T-helper 1 cell treated with Interleukin-12 subunit alpha and Interleukin-12 subunit beta and Interleukin-4 antibody, amounts not matched to agents 30 μg/mL and 1 μg/mL, for 36 hours (primary cell): ENCODE measurements at regions not wholly inside any gene's neighbourhood (a gene's known extent, or its start where the extent isn't known, plus 50 kb on each side); places are given as distances from the start of the nearest gene placed in this dataset.

ENCODE experiments used
- H3K27ac Mint-ChIP-seq: one replicate; pipeline ENCODE4 v1.8.0; 2021; ENCODE audit warnings: mild to moderate bottlenecking, mixed read lengths
- H3K27me3 Mint-ChIP-seq: one replicate; pipeline ENCODE4 v1.8.0; 2021; ENCODE audit warnings: low read depth, mixed read lengths
- H3K36me3 Mint-ChIP-seq: one replicate; pipeline ENCODE4 v1.8.0; 2021; ENCODE audit warnings: low read depth, mixed read lengths
- H3K4me1 Mint-ChIP-seq: one replicate; pipeline ENCODE4 v1.8.0; 2021; ENCODE audit warnings: low read depth, mixed read lengths
- H3K4me3 Mint-ChIP-seq: one replicate; pipeline ENCODE4 v1.8.0; 2021; ENCODE audit warnings: mild to moderate bottlenecking, moderate library complexity, mixed read lengths
- H3K9me3 Mint-ChIP-seq: one replicate; pipeline ENCODE4 v1.8.0; 2021; ENCODE audit warnings: mixed read lengths

DNA sequence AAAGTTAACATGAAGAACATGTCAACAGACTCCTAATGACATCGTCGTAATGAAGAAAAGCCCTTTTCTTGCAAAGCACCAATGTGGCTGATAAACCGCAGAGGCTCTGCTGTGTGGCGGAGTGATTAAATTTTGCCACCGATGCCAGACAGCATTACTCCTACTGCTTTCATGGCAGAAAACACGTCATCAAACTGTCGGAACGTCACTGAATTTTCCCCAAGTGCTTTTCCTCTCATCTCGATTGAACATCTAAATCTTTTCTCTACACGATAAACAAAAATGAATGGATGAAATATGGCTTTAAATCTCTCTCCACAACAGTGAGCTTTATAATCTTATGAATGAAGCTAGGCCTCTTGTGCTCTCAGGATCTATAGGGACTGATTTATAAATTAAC lies 159.8 kb upstream of the REG3G start:
- no peak overlapping the region for H3K27ac Mint-ChIP-seq
- peaks cover 7% of the 10 kb centered on the region for H3K9me3 Mint-ChIP-seq
- H3K4me3 Mint-ChIP-seq, result no peak overlapping the region
- no peaks in the 10 kb centered on the region for H3K27me3 Mint-ChIP-seq
- no peaks in the 10 kb centered on the region for H3K4me1 Mint-ChIP-seq
- H3K36me3 Mint-ChIP-seq, result no peaks in the 10 kb centered on the region

DNA sequence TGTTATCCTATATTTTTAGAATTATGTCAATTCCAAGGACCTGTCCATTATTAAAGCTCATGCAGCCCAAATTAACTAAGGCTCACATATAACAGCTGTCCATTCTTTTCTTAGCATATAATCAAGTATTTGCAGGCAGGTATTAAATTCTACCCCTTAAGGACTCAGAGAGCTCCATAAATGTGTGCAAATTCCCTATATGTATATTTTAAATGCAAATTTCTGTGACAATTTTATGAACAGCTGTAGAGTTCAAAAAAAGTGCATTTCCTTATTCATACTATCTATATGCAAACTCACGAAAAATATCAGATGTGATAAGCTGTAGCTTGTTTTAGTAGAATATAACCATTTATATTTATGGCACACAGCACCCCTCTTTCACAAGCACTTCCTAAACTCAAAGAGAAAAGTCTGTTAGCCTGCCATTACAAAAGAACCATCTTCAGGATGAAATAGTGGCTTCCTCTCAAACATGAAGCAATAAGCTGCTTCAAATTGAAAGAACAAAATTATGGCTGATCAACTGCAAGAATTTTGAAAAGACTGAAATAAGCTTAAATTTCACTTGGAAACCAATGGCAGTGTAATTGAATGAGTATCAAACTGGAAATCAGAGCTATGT lies 155.0 kb upstream of the REG3G start:
- Mint-ChIP-seq H3K9me3 (peaks cover 4% of the 10 kb centered on the region), H3K27ac (no peak overlapping the region), H3K4me3 (no peak overlapping the region), H3K4me1 (no peaks in the 10 kb centered on the region), H3K36me3 (no peaks in the 10 kb centered on the region), H3K27me3 (no peaks in the 10 kb centered on the region)

DNA sequence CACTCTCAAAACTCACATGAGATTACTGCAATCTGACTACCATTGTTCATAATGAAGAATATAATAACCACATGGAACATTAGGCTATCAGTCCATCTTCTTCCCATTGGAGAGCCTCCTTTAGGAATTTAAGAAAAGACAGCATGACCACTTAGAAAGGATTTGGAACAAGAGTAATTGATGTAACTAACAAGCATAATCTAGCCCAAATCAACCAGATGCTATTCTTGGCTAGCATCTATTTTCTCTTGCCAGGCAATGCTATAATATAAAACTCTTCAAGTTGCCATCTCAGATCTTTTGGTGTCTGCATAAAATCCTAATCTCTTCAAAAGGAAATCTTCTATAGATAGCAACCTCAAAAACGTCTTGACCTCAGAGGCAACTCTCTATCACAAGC lies 152.0 kb upstream of the REG3G start:
- no peaks in the 10 kb centered on the region for H3K36me3 Mint-ChIP-seq
- peaks cover 4% of the 10 kb centered on the region for H3K9me3 Mint-ChIP-seq
- no peaks in the 10 kb centered on the region for H3K4me1 Mint-ChIP-seq
- no peak overlapping the region for H3K4me3 Mint-ChIP-seq
- no peaks in the 10 kb centered on the region for H3K27me3 Mint-ChIP-seq
- H3K27ac Mint-ChIP-seq, result no peak overlapping the region

DNA sequence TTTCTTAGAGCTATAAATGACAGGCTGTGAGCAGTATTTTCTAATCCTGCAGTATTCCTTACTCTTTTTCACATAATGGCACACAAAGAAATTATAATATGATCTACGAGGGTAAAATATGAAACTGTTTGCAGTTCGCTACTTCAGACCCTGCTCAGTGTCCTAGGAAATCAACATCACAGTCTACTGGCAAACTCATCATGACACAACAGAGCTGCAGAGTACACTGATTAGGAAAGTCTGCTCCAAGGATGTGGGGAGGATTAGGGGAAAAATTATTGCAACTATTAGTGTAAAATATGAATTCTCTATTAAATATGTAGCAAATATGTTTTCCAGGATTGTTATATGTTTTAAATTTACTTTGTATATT lies 149.2 kb upstream of the REG3G start:
- Mint-ChIP-seq H3K27me3 (no peaks in the 10 kb centered on the region), H3K36me3 (no peaks in the 10 kb centered on the region), H3K4me1 (no peaks in the 10 kb centered on the region), H3K27ac (no peak overlapping the region), H3K9me3 (no peaks in the 10 kb centered on the region), H3K4me3 (no peak overlapping the region)

DNA sequence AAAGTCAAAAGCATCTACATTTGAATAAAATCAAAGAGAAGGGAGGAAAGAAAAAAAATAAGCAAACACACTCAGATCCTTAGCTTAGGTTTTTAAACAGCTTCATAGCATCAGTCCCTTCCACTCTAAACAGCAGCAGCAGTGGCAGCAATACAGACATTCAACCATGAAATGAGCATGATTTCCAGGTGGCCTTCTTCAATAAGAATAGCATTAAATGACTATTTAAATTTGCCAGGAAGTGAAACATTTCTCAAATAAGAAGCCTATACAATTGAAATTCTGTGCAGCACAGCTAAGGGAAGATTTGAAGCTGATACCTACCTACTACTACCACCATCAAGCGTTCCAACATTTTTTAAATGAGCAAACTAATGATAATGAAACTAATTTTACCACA lies 138.1 kb upstream of the REG3G start:
- H3K9me3 Mint-ChIP-seq, result no peaks in the 10 kb centered on the region
- no peaks in the 10 kb centered on the region for H3K4me1 Mint-ChIP-seq
- H3K4me3 Mint-ChIP-seq, result no peak overlapping the region
- H3K27me3 Mint-ChIP-seq, result no peaks in the 10 kb centered on the region
- H3K36me3 Mint-ChIP-seq, result no peaks in the 10 kb centered on the region
- H3K27ac Mint-ChIP-seq, result no peak overlapping the region

DNA sequence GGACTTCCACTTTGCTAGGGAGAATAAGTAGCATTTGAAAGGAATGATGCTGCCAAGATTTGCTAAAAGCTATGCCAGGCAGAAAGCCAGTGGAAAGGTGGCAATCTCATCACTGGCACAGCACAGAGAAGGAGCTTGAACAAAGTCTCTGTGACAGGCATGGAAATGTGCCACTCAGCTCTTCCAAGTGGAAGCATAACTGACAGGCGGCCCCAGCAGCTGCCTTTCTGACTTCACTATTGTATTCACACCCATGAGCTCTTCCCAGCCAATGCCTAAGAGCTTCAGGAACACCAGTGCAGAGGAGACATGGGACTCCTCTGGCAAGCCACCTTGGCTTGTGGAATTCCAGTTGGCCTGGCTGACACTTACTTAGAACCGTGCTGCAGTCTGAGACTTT lies 134.6 kb upstream of the REG3G start:
- peaks cover 7% of the 10 kb centered on the region for H3K9me3 Mint-ChIP-seq
- no peak overlapping the region for H3K4me3 Mint-ChIP-seq
- H3K36me3 Mint-ChIP-seq, result no peaks in the 10 kb centered on the region
- no peaks in the 10 kb centered on the region for H3K4me1 Mint-ChIP-seq
- H3K27me3 Mint-ChIP-seq, result no peaks in the 10 kb centered on the region
- H3K27ac Mint-ChIP-seq, result no peak overlapping the region

DNA sequence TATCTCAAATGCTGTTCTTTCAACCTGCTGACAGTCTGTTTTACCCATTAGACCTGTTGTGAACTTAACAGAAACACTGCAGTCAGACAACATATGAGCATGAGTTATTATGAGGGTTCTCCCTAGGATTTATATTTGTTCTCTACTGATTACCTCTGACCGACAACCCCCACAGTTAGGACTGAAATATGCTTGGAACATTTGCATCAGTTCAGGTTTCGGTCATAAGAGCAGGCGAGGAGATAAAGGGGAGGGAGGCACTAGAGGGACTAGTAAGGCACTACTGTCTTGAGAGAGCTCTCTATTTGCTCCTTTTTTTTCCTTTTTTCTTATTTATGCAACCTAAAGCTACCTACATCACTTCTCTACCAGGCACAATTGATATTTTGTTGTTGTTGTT lies 133.2 kb upstream of the REG3G start:
- Mint-ChIP-seq H3K27me3 (no peaks in the 10 kb centered on the region), H3K4me3 (no peak overlapping the region), H3K36me3 (no peaks in the 10 kb centered on the region), H3K27ac (no peak overlapping the region), H3K9me3 (peaks cover 11% of the 10 kb centered on the region), H3K4me1 (no peaks in the 10 kb centered on the region)

DNA sequence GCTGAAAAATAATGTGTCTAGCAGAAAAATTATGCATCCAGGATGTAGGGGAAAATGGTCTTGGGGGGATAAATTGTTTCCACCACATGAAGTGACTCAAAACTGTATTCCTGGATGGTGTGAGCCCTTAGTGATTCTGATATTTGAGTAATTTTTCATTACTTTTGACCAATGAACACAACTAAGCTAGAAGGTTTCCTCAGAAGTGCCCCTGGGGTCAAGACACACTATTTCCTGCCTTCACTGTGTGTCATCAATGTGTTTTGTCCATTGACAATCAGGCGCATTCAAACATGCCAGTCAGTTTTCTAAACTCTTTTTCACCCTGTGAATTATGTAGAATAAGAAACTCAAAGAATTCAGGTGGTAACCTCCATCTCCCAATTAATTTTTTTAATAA lies 130.5 kb upstream of the REG3G start:
- Mint-ChIP-seq H3K4me3 (no peak overlapping the region), H3K9me3 (peaks cover 11% of the 10 kb centered on the region), H3K27me3 (no peaks in the 10 kb centered on the region), H3K4me1 (no peaks in the 10 kb centered on the region), H3K36me3 (no peaks in the 10 kb centered on the region), H3K27ac (no peak overlapping the region)

DNA sequence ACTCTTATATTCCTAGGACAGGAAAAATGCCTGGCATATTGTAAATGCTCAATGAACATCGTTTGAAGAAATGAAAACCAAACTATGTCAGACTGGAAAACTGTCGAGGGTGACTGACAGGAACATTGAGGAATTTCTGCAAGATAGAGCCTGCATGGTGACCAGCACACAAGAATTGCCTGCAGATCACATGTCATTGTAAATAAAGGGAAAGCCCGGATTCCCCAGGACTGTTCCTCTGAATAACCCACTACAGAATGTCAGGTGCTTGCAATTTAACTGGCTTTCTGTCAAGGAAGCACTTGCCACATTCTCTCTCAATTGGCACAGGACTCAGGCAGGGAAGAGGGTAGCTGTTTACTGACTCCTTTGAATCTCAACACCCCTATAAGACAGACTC lies 129.0 kb upstream of the REG3G start:
- Mint-ChIP-seq H3K27ac (no peak overlapping the region), H3K27me3 (no peaks in the 10 kb centered on the region), H3K9me3 (peaks cover 11% of the 10 kb centered on the region), H3K4me3 (no peak overlapping the region), H3K4me1 (no peaks in the 10 kb centered on the region), H3K36me3 (no peaks in the 10 kb centered on the region)

DNA sequence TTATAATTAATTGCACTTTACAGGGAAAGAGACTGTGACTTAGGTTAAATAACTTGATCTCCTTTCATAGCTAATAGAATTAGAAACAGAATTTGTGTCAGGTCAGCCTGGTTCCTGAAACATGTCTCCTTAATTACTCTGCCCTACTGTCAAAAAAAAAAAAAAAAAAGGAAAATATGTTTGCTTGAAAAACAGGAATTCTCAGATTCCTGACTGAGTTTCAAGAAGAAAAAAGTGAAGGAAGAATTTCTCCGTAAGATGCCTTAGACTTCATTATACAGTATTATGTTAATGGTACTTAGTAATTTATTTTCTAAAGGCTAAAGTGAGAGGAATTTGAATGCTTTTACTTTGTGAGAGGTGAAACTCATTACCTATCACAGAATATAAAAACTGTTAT lies 118.4 kb upstream of the REG3G start:
- Mint-ChIP-seq H3K4me3 (no peak overlapping the region), H3K4me1 (no peaks in the 10 kb centered on the region), H3K27ac (no peak overlapping the region), H3K9me3 (peaks cover 6% of the 10 kb centered on the region), H3K36me3 (no peaks in the 10 kb centered on the region), H3K27me3 (no peaks in the 10 kb centered on the region)

DNA sequence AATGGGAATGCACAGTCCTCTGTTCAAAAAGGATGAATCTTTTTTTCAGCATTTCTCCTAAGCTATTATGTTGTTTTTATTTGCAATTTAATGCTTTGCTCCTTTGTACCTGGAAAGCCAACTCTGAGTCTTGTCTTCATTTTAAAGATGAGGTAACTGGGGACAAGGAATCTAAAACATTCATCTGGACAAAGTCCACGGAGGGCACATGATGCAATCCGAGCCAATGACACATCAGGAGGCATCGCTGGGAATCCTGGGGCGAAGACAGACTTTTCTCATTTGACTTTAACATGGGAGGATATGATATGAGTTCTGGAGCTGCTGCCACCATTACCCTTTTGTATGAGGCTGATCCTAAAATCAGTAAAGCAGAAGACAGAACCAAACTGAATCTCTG lies 116.5 kb upstream of the REG3G start:
- Mint-ChIP-seq H3K9me3 (peaks cover 6% of the 10 kb centered on the region), H3K4me1 (no peaks in the 10 kb centered on the region), H3K27me3 (no peaks in the 10 kb centered on the region), H3K36me3 (no peaks in the 10 kb centered on the region), H3K27ac (no peak overlapping the region), H3K4me3 (no peak overlapping the region)

DNA sequence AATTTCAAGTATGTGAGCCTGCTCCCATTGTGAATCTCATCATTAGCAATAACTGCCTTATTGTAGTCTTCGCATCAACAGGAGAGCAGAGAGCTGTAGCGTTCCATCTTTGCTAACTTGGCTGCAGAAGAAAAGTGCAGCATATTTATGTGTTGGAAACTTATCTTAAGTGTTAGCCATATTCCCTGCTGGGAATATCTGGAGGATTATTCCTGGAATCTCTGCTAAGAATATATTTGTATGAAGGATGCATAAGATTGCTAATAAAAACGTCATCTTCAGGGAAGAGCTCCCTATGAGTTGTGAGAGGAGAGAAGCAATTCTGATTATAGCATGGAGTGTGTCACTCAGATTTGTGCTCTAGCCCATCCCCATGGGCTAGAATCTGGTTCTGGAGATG lies 115.1 kb upstream of the REG3G start:
- no peaks in the 10 kb centered on the region for H3K4me1 Mint-ChIP-seq
- H3K9me3 Mint-ChIP-seq, result peaks cover 9% of the 10 kb centered on the region
- H3K27ac Mint-ChIP-seq, result no peak overlapping the region
- H3K4me3 Mint-ChIP-seq, result no peak overlapping the region
- H3K36me3 Mint-ChIP-seq, result no peaks in the 10 kb centered on the region
- no peaks in the 10 kb centered on the region for H3K27me3 Mint-ChIP-seq

DNA sequence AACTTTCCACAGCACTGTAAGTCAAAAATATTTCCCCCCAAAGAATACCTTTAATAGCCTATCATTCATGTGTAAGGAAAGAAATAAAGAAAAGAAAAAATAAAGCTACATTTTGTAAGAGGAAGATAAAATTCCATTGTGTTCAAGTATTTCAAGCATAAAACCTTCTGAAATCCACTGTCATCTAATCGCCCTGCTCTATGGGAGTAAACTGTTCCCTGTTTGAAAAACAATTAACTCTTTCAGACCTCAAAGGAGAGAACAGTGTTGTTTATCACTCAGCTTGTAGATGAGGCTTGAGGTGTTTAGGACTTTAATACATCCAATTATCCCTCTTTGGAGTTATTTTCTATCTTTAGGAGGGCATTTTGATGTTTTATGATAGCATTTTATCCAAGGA lies 112.2 kb upstream of the REG3G start:
- peaks cover 14% of the 10 kb centered on the region for H3K9me3 Mint-ChIP-seq
- H3K4me3 Mint-ChIP-seq, result no peak overlapping the region
- H3K4me1 Mint-ChIP-seq, result no peaks in the 10 kb centered on the region
- no peaks in the 10 kb centered on the region for H3K27me3 Mint-ChIP-seq
- H3K36me3 Mint-ChIP-seq, result no peaks in the 10 kb centered on the region
- no peak overlapping the region for H3K27ac Mint-ChIP-seq

DNA sequence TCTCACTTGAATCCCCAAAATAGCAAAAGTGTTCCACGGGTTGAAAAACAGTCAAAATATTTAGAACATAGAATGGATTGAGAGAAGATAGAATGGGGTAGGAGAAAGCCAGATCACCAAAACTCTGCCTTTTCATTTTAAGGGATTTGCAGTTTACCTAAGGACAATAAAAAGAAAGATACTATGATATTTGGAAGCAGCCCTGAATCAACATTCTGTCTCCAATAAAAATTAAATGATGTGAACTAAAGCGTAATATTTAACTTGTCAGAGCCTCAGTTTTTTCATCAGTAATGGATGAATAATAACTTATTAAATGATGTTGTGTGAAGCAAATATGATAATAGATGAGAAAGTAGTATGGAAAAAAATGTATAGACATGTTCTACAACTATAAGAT lies 100.2 kb upstream of the REG3G start:
- Mint-ChIP-seq H3K4me1 (no peaks in the 10 kb centered on the region), H3K4me3 (no peak overlapping the region), H3K9me3 (peaks cover 4% of the 10 kb centered on the region), H3K27ac (no peak overlapping the region), H3K36me3 (no peaks in the 10 kb centered on the region), H3K27me3 (no peaks in the 10 kb centered on the region)

DNA sequence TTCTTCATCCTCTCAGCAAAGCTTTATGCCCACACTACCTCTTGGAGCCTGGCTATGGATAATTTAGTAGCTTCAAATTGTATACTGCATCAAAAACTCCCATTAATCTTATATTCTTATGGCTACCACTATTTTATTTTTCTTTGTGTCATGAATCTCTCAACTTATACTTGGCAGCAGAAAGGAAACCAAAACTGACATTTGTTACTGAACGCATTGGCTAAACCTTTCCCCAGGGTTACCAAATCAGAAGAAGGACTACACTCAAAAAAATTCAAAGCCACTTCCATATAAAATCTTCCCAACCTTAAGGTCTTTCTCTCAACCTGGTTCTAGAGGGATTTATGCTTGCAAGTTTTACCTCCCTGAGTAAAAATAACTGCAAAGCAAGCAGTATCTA lies 97.0 kb upstream of the REG3G start:
- peaks cover 9% of the 10 kb centered on the region for H3K9me3 Mint-ChIP-seq

DNA sequence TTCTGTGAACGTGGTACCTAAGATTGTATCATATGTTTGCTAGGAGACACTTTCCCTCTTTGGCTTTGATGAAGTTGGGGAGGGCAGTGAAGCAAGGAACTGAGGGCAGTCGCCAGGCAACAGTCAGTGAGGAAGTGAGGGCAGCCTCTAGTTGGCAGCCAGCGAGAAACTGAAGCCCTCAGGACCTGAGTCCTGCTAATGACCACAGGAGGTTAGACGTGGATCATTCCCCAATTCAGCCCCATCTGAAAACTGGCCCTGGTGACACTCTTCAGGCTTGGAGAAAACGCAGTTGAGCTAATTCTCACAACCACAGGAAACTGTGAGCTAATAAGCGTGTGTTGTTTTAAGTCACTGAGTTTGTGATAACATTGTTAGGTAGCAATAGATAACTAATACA lies 84.5 kb upstream of the REG3G start:
- Mint-ChIP-seq H3K4me1 (no peaks in the 10 kb centered on the region), H3K36me3 (no peaks in the 10 kb centered on the region)

More for the DNA sequence above, 97.0 kb upstream of the REG3G start:
- H3K27ac Mint-ChIP-seq, result no peak overlapping the region
- no peaks in the 10 kb centered on the region for H3K36me3 Mint-ChIP-seq
- H3K4me1 Mint-ChIP-seq, result no peaks in the 10 kb centered on the region
- no peak overlapping the region for H3K4me3 Mint-ChIP-seq
- no peaks in the 10 kb centered on the region for H3K27me3 Mint-ChIP-seq

More for the DNA sequence above, 84.5 kb upstream of the REG3G start:
- Mint-ChIP-seq H3K27ac (no peak overlapping the region), H3K4me3 (no peak overlapping the region), H3K9me3 (peaks cover 6% of the 10 kb centered on the region), H3K27me3 (no peaks in the 10 kb centered on the region)
